HG02798 (cell line): ENCODE measurements at regions not wholly inside any gene's neighbourhood (a gene's known extent, or its start where the extent isn't known, plus 50 kb on each side); places are given as distances from the start of the nearest gene placed in this dataset.
A peak's percentile ranks its signal among the peaks of the same experiment; 100 is the strongest.

Experiments
- ATAC-seq: cut with Tn5 transposase; IDR thresholded peaks from one replicate; pipeline ENCODE4 v1.9.1; 2021; ENCODE audit warnings: mild to moderate bottlenecking; ENCODE audit not compliant: unreplicated experiment, poor library complexity

GRCh38 chr1:58908561-58909560 lies 125.0 kb upstream of the JUN start:
- no peak for ATAC-seq

- ATAC-seq: no peak
Observed at GRCh38 chr1:58909914-58910681, 126.3 kb upstream of the JUN start.

- ATAC-seq: no peak
Observed at GRCh38 chr1:58911841-58912499, 128.1 kb upstream of the JUN start.

GRCh38 chr1:58914925-58915324 lies 131.1 kb upstream of the JUN start:
- no peak for ATAC-seq

GRCh38 chr1:58917436-58917835 lies 133.6 kb upstream of the JUN start:
- no peak for ATAC-seq

- ATAC-seq: no peak
Observed at GRCh38 chr1:58919226-58919958, 135.5 kb upstream of the JUN start.

GRCh38 chr1:58919959-58920321 lies 136.1 kb upstream of the JUN start:
- ATAC-seq: no peak

GRCh38 chr1:58921342-58921741 lies 137.5 kb upstream of the JUN start:
- ATAC-seq: no peak

GRCh38 chr1:58921751-58922150 lies 137.9 kb upstream of the JUN start:
- ATAC-seq: no peak

- peak; percentile 93 for ATAC-seq
Observed at GRCh38 chr1:58922302-58923089, 138.6 kb upstream of the JUN start.

- ATAC-seq: no peak
Observed at GRCh38 chr1:58923090-58923470, 139.2 kb upstream of the JUN start.

GRCh38 chr1:58924016-58924565 lies 140.2 kb upstream of the JUN start:
- ATAC-seq: no peak

- no peak for ATAC-seq
Observed at GRCh38 chr1:58924821-58925220, 141.0 kb upstream of the JUN start.

- no peak for ATAC-seq
Observed at GRCh38 chr1:58925247-58925646, 141.4 kb upstream of the JUN start.

GRCh38 chr1:58926152-58926551 lies 142.3 kb upstream of the JUN start:
- ATAC-seq: no peak

GRCh38 chr1:58927041-58927721 lies 143.3 kb upstream of the JUN start:
- no peak for ATAC-seq

- ATAC-seq: no peak
Observed at GRCh38 chr1:58927722-58928085, 143.9 kb upstream of the JUN start.

GRCh38 chr1:58928514-58928913 lies 144.7 kb upstream of the JUN start:
- no peak for ATAC-seq
